Neural progenitor cell (in vitro differentiated cells): ENCODE measurements at regions not wholly inside any gene's neighbourhood (a gene's known extent, or its start where the extent isn't known, plus 50 kb on each side); places are given as distances from the start of the nearest gene placed in this dataset.

Source experiments
- DNase-seq: peaks from one replicate; pipeline ENCODE4 v3.0.0-alpha.2; 2016; ENCODE audit warnings: low spot score
- H2AFZ ChIP-seq: fragments of 200-600 bp; sonication (generic); replicated peaks from 2 replicates; pipeline ENCODE4 v1.6.1; 2016; ENCODE audit warnings: antibody characterized with exemption
- H3F3A ChIP-seq: fragments of 200-600 bp; sonication (generic); 2 replicates; pipeline ENCODE4 v1.6.1; 2016; ENCODE audit warnings: antibody characterized with exemption, low read depth
- H3K27ac ChIP-seq: fragments of 200-600 bp; sonication (generic); 2 replicates; pipeline ENCODE4 v1.5.1; 2016; ENCODE audit warnings: mild to moderate bottlenecking
- H3K27me3 ChIP-seq: fragments of 200-600 bp; sonication (generic); 2 replicates; pipeline ENCODE4 v1.6.1; 2016; ENCODE audit warnings: mild to moderate bottlenecking, moderate library complexity
- H3K36me3 ChIP-seq: fragments of 200-600 bp; sonication (generic); 2 replicates; pipeline ENCODE4 v1.5.1; 2016
- H3K4me1 ChIP-seq: fragments of 200-600 bp; sonication (generic); 2 replicates; pipeline ENCODE4 v1.6.1; 2016; ENCODE audit warnings: mixed run types
- H3K4me2 ChIP-seq: fragments of 200-600 bp; sonication (generic); 2 replicates; pipeline ENCODE4 v1.6.1; 2016
- H3K4me3 ChIP-seq: fragments of 200-600 bp; sonication (generic); 2 replicates; pipeline ENCODE4 v1.5.1; 2016
- H3K79me2 ChIP-seq: fragments of 200-600 bp; sonication (generic); 2 replicates; pipeline ENCODE4 v1.6.1; 2016; ENCODE audit warnings: low read depth
- H3K9ac ChIP-seq: fragments of 200-600 bp; sonication (generic); 2 replicates; pipeline ENCODE4 v1.6.1; 2016
- H3K9me3 ChIP-seq: fragments of 200-600 bp; sonication (generic); 2 replicates; pipeline ENCODE4 v1.5.1; 2016; ENCODE audit warnings: low read depth
- H4K20me1 ChIP-seq: fragments of 200-600 bp; sonication (generic); 2 replicates; pipeline ENCODE4 v1.6.1; 2016; ENCODE audit warnings: low read depth
- H3K27ac Mint-ChIP-seq: 3 replicates; pipeline ENCODE4 v1.8.0; 2021; ENCODE audit warnings: mixed read lengths
- H3K27me3 Mint-ChIP-seq: 2 replicates; pipeline ENCODE4 v1.8.0; 2022; ENCODE audit warnings: low read depth, mild to moderate bottlenecking, inconsistent platforms, moderate library complexity, mixed read lengths; ENCODE audit not compliant: insufficient read depth
- H3K36me3 Mint-ChIP-seq: 3 replicates; pipeline ENCODE4 v1.8.0; 2021; ENCODE audit warnings: mixed read lengths
- H3K4me1 Mint-ChIP-seq: 3 replicates; pipeline ENCODE4 v1.8.0; 2021; ENCODE audit warnings: mixed read lengths
- H3K4me3 Mint-ChIP-seq: 3 replicates; pipeline ENCODE4 v1.8.0; 2021; ENCODE audit warnings: mild to moderate bottlenecking, moderate library complexity, mixed read lengths
- H3K9me3 Mint-ChIP-seq: 3 replicates; pipeline ENCODE4 v1.8.0; 2020; ENCODE audit warnings: mixed read lengths
- EZH2 ChIP-seq: fragments of 200-600 bp; sonication (generic); IDR thresholded peaks from 2 replicates; pipeline ENCODE4 v1.6.1; 2017; ENCODE audit warnings: antibody characterized with exemption, mild to moderate bottlenecking, moderate library complexity
- EZH2phosphoT487 ChIP-seq: fragments of 200-600 bp; sonication (generic); IDR thresholded peaks from 2 replicates; pipeline ENCODE4 v1.6.1; 2017; ENCODE audit warnings: antibody characterized with exemption
- TF ChIP-seq, protein P1 (sequence below): fragments of 200-600 bp; sonication (generic); IDR thresholded peaks from 2 replicates; pipeline ENCODE4 v1.5.1; 2017; ENCODE audit warnings: antibody characterized with exemption, mild to moderate bottlenecking

DNA sequence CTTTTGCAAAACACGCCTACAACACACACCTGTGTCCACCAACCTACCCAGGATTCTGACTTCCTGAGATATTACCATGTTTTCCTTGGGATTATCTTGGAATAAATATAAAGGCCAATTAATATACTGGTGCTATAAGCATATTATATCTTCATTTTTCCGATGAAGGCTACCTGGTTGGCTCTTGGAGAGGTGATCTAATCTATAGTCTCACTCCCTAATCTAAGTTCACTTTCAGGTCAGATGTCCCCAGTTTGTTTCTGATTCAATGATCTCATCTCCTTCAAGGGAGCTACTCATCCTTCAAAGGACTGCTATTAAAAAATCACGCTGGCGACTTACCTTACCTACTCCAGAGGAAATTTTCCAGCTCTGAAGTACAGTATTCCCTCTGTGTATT is 517.5 kb downstream of the KLF5 start:
- Histone ChIP-seq H3K4me2 (no peak overlapping the region), H3K4me3 (no peak overlapping the region), H4K20me1 (no peaks in the 10 kb centered on the region), H3K4me1 (no peaks in the 10 kb centered on the region), H3K9ac (no peak overlapping the region), H3K27me3 (no peaks in the 10 kb centered on the region), H3K27ac (no peak overlapping the region), H2AFZ (no peak overlapping the region), H3F3A (no peaks in the 10 kb centered on the region), H3K36me3 (no peaks in the 10 kb centered on the region), H3K9me3 (no peaks in the 10 kb centered on the region), H3K79me2 (no peaks in the 10 kb centered on the region)
- no peaks in the 10 kb centered on the region for H3K4me1 Mint-ChIP-seq
- no peaks in the 10 kb centered on the region for H3K36me3 Mint-ChIP-seq
- DNase-seq = no peak
- H3K27ac Mint-ChIP-seq = no peak overlapping the region
- H3K4me3 Mint-ChIP-seq = no peak overlapping the region
- peaks cover 3% of the 10 kb centered on the region for H3K27me3 Mint-ChIP-seq
- no peaks in the 10 kb centered on the region for H3K9me3 Mint-ChIP-seq
- no peak for TF ChIP-seq EZH2
- no peak for TF ChIP-seq EZH2phosphoT487
- TF ChIP-seq, protein P1, sequence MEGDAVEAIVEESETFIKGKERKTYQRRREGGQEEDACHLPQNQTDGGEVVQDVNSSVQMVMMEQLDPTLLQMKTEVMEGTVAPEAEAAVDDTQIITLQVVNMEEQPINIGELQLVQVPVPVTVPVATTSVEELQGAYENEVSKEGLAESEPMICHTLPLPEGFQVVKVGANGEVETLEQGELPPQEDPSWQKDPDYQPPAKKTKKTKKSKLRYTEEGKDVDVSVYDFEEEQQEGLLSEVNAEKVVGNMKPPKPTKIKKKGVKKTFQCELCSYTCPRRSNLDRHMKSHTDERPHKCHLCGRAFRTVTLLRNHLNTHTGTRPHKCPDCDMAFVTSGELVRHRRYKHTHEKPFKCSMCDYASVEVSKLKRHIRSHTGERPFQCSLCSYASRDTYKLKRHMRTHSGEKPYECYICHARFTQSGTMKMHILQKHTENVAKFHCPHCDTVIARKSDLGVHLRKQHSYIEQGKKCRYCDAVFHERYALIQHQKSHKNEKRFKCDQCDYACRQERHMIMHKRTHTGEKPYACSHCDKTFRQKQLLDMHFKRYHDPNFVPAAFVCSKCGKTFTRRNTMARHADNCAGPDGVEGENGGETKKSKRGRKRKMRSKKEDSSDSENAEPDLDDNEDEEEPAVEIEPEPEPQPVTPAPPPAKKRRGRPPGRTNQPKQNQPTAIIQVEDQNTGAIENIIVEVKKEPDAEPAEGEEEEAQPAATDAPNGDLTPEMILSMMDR = no peak

DNA sequence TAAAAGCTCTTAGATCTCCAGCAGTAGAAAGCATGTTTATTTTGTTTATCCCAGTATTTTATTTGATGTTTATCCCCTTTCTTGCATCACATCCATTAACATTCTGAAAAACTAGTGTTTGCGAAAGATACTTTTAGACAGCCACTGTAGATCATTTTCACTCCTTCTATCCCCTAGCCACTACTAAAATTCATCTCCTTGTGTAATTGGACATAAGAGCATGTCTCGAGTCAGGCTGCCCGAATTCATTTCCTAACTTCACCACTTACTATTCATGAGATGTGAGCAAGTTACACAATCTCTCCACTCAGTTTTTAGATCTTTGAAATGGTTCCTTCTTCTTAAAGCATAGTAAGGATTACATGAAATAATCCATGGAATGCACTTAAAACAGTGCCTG is 514.0 kb downstream of the KLF5 start:
- Histone ChIP-seq H2AFZ (no peak overlapping the region), H3K9me3 (no peaks in the 10 kb centered on the region), H3K4me3 (no peak overlapping the region), H3K9ac (no peak overlapping the region), H3K4me1 (no peaks in the 10 kb centered on the region), H3K79me2 (no peaks in the 10 kb centered on the region), H3K36me3 (no peaks in the 10 kb centered on the region), H4K20me1 (no peaks in the 10 kb centered on the region), H3K4me2 (no peak overlapping the region), H3K27me3 (no peaks in the 10 kb centered on the region), H3K27ac (no peak overlapping the region), H3F3A (no peaks in the 10 kb centered on the region)
- H3K36me3 Mint-ChIP-seq = no peaks in the 10 kb centered on the region
- no peak overlapping the region for H3K4me3 Mint-ChIP-seq
- H3K9me3 Mint-ChIP-seq = no peaks in the 10 kb centered on the region
- H3K4me1 Mint-ChIP-seq = no peaks in the 10 kb centered on the region
- TF ChIP-seq EZH2phosphoT487 = no peak
- DNase-seq = no peak
- H3K27me3 Mint-ChIP-seq = no peaks in the 10 kb centered on the region
- no peak overlapping the region for H3K27ac Mint-ChIP-seq

DNA sequence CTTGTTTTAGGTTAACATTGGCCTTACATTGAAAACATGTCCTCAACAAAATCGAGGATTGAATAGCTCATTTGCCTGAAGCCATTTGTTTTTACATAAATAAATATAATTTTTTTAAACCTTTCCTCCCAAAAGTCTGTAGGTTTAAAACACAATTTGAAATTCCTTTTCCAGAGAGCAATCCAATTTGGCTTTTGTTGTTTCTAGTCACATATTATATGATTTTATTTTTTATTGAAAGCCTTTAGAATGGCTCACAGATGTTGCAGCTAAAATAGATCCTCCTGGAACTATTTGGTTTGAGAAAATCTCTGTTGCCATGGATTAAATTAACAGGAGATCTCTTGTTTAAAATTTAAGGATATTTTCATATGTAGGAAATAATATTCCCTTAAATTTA is 512.6 kb downstream of the KLF5 start:
- H3K4me1 ChIP-seq = no peaks in the 10 kb centered on the region
- no peaks in the 10 kb centered on the region for H3K27me3 Mint-ChIP-seq
- no peak for DNase-seq
- no peak overlapping the region for H2AFZ ChIP-seq
- H3K27ac Mint-ChIP-seq = no peak overlapping the region
- no peaks in the 10 kb centered on the region for H3K36me3 ChIP-seq
- H3K27me3 ChIP-seq = no peaks in the 10 kb centered on the region
- no peak overlapping the region for H3K4me3 Mint-ChIP-seq
- no peaks in the 10 kb centered on the region for H3K9me3 Mint-ChIP-seq
- H3K27ac ChIP-seq = no peak overlapping the region
- H3K4me2 ChIP-seq = no peak overlapping the region
- no peaks in the 10 kb centered on the region for H3F3A ChIP-seq
- no peaks in the 10 kb centered on the region for H3K4me1 Mint-ChIP-seq
- no peak overlapping the region for H3K9ac ChIP-seq
- no peak overlapping the region for H3K4me3 ChIP-seq
- no peaks in the 10 kb centered on the region for H3K36me3 Mint-ChIP-seq
- TF ChIP-seq EZH2phosphoT487 = no peak
- TF ChIP-seq, protein P1 = no peak
- TF ChIP-seq EZH2 = no peak
- no peaks in the 10 kb centered on the region for H4K20me1 ChIP-seq
- H3K9me3 ChIP-seq = no peaks in the 10 kb centered on the region
- no peaks in the 10 kb centered on the region for H3K79me2 ChIP-seq

DNA sequence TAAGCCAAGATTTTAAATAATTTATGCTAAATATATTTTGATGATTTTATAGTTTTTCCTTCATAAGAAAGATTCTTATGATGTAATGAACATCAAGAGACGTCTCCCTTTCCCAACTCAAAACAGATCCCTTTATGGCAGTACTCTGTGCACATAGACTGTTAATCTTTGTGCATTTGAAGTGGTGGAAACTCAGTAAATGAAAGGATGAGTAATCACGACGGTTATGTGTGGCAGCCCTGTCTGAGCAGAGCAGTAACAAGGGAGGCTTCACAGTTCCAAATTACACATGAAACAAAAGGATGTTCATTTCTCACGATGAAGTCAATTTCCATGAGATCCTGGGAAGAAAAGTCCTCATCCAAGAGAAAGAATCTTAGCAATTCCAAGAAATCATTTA is 498.1 kb downstream of the KLF5 start:
- Histone ChIP-seq H3K9ac (no peak overlapping the region), H3K27me3 (no peaks in the 10 kb centered on the region), H3K79me2 (no peaks in the 10 kb centered on the region), H3K27ac (no peak overlapping the region), H3K9me3 (no peaks in the 10 kb centered on the region), H3K36me3 (no peaks in the 10 kb centered on the region), H3K4me3 (no peak overlapping the region), H4K20me1 (no peaks in the 10 kb centered on the region), H3K4me1 (no peaks in the 10 kb centered on the region), H3K4me2 (no peak overlapping the region), H2AFZ (no peak overlapping the region), H3F3A (no peaks in the 10 kb centered on the region)
- Mint-ChIP-seq H3K27me3 (no peaks in the 10 kb centered on the region), H3K27ac (no peak overlapping the region), H3K4me3 (no peak overlapping the region), H3K36me3 (no peaks in the 10 kb centered on the region), H3K9me3 (no peaks in the 10 kb centered on the region), H3K4me1 (no peaks in the 10 kb centered on the region)
- no peak for TF ChIP-seq EZH2
- no peak for TF ChIP-seq EZH2phosphoT487
- TF ChIP-seq, protein P1 = no peak
- DNase-seq = no peak
